OCI-LY1 (cell line): ENCODE measurements at regions not wholly inside any gene's neighbourhood (a gene's known extent, or its start where the extent isn't known, plus 50 kb on each side); places are given as distances from the start of the nearest gene placed in this dataset.

Experiments used
- H2AFZ ChIP-seq: fragments of 200-600 bp; sonication (generic), shearing (Covaris generic); 2 replicates; pipeline ENCODE4 v1.6.0; 2014; ENCODE audit warnings: antibody characterized with exemption, mild to moderate bottlenecking, low read length
- H3F3A ChIP-seq: fragments of 200-600 bp; sonication (generic), shearing (Covaris generic); 2 replicates; pipeline ENCODE4 v1.6.0; 2014; ENCODE audit warnings: mild to moderate bottlenecking, antibody characterized with exemption, low read length, moderate library complexity; ENCODE audit not compliant: insufficient read depth
- H3K27ac ChIP-seq: fragments of 200-600 bp; sonication (generic); 2 replicates; pipeline ENCODE4 v1.5.1; 2014; ENCODE audit warnings: low read length, mixed run types, mild to moderate bottlenecking, low read depth; ENCODE audit not compliant: poor library complexity, severe bottlenecking
- H3K27me3 ChIP-seq: fragments of 200-600 bp; sonication (generic); 2 replicates; pipeline ENCODE4 v1.6.0; 2014; ENCODE audit warnings: antibody characterized with exemption, mild to moderate bottlenecking, low read length, moderate library complexity; ENCODE audit not compliant: insufficient read depth
- H3K36me3 ChIP-seq: fragments of 200-600 bp; sonication (generic); 2 replicates; pipeline ENCODE4 v1.6.1; 2014; ENCODE audit warnings: mild to moderate bottlenecking, antibody characterized with exemption, low read length, moderate library complexity, mixed read lengths; ENCODE audit not compliant: insufficient read depth
- H3K4me1 ChIP-seq: fragments of 200-600 bp; sonication (generic); 2 replicates; pipeline ENCODE4 v1.5.1; 2014; ENCODE audit warnings: mild to moderate bottlenecking, low read length, moderate library complexity; ENCODE audit not compliant: insufficient read depth, severe bottlenecking
- H3K4me2 ChIP-seq: fragments of 200-600 bp; sonication (generic), shearing (Covaris generic); 2 replicates; pipeline ENCODE4 v1.6.1; 2014; ENCODE audit warnings: low read length
- H3K4me3 ChIP-seq: fragments of 200-600 bp; sonication (generic); 2 replicates; pipeline ENCODE4 v1.5.1; 2014; ENCODE audit warnings: low read length, low read depth, mild to moderate bottlenecking, mixed read lengths; ENCODE audit not compliant: poor library complexity, severe bottlenecking
- H3K79me2 ChIP-seq: fragments of 200-600 bp; shearing (Covaris generic); 2 replicates; pipeline ENCODE4 v1.6.1; 2016; ENCODE audit warnings: mixed run types, low read length, mixed read lengths; ENCODE audit not compliant: insufficient read depth
- H3K9ac ChIP-seq: fragments of 200-600 bp; sonication (generic), shearing (Covaris generic); 2 replicates; pipeline ENCODE4 v1.6.1; 2014; ENCODE audit warnings: mild to moderate bottlenecking, low read length, mixed read lengths
- H3K9me2 ChIP-seq: fragments of 200-600 bp; sonication (generic), shearing (Covaris generic); 2 replicates; pipeline ENCODE4 v1.6.1; 2014; ENCODE audit warnings: low read depth, mild to moderate bottlenecking, low read length, mixed read lengths
- H3K9me3 ChIP-seq: fragments of 200-600 bp; shearing (Covaris generic); 2 replicates; pipeline ENCODE4 v1.6.1; 2014; ENCODE audit warnings: low read length, mixed read lengths
- H4K20me1 ChIP-seq: fragments of 200-600 bp; sonication (generic), shearing (Covaris generic); 2 replicates; pipeline ENCODE4 v1.6.0; 2016; ENCODE audit warnings: mild to moderate bottlenecking, low read length; ENCODE audit not compliant: insufficient read depth
- EZH2 ChIP-seq: fragments of 200-600 bp; sonication (generic), shearing (Covaris generic); IDR thresholded peaks from 2 replicates; pipeline ENCODE4 v1.8.0; 2017; ENCODE audit warnings: borderline replicate concordance, mixed run types, mild to moderate bottlenecking, antibody characterized with exemption, low read length, moderate library complexity, mixed read lengths
- TF ChIP-seq, protein P1 (sequence below): fragments of 200-600 bp; sonication (generic), shearing (Covaris generic); IDR thresholded peaks from 2 replicates; pipeline ENCODE4 v1.5.1; 2017; ENCODE audit warnings: mild to moderate bottlenecking, antibody characterized with exemption, low read length, moderate library complexity, mixed read lengths

DNA sequence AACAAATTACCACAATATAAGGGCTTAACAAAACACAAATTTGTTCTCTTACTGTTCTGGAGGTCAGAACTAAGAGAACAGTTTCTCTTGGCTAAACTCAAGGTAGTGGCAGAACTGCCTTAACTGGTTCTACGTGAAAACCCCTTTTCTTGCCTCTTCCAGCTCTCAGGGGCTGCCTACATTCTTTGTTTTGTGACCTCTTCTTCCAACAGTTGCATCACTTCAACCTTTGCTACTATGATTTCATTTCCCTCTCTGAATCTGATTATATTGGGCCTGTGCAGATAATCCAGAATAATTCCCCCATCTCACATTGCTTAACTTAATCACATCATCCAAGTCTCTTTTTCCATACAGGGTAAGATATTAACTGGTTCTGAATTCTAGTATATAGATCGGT is 624.6 kb downstream of the ZPLD1 start:
- no peaks in the 10 kb centered on the region for H3K4me1 ChIP-seq
- no peak overlapping the region for H3K27ac ChIP-seq
- H3K9me3 ChIP-seq: no peaks in the 10 kb centered on the region
- H4K20me1 ChIP-seq: no peaks in the 10 kb centered on the region
- no peak overlapping the region for H3K9ac ChIP-seq
- H2AFZ ChIP-seq: no peak overlapping the region
- H3K9me2 ChIP-seq: no peaks in the 10 kb centered on the region
- H3K27me3 ChIP-seq: no peaks in the 10 kb centered on the region
- no peaks in the 10 kb centered on the region for H3K79me2 ChIP-seq
- no peaks in the 10 kb centered on the region for H3K36me3 ChIP-seq
- no peak for TF ChIP-seq EZH2
- TF ChIP-seq, protein P1, sequence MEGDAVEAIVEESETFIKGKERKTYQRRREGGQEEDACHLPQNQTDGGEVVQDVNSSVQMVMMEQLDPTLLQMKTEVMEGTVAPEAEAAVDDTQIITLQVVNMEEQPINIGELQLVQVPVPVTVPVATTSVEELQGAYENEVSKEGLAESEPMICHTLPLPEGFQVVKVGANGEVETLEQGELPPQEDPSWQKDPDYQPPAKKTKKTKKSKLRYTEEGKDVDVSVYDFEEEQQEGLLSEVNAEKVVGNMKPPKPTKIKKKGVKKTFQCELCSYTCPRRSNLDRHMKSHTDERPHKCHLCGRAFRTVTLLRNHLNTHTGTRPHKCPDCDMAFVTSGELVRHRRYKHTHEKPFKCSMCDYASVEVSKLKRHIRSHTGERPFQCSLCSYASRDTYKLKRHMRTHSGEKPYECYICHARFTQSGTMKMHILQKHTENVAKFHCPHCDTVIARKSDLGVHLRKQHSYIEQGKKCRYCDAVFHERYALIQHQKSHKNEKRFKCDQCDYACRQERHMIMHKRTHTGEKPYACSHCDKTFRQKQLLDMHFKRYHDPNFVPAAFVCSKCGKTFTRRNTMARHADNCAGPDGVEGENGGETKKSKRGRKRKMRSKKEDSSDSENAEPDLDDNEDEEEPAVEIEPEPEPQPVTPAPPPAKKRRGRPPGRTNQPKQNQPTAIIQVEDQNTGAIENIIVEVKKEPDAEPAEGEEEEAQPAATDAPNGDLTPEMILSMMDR: no peak
- no peak overlapping the region for H3K4me2 ChIP-seq
- H3F3A ChIP-seq: no peaks in the 10 kb centered on the region
- H3K4me3 ChIP-seq: no peak overlapping the region

DNA sequence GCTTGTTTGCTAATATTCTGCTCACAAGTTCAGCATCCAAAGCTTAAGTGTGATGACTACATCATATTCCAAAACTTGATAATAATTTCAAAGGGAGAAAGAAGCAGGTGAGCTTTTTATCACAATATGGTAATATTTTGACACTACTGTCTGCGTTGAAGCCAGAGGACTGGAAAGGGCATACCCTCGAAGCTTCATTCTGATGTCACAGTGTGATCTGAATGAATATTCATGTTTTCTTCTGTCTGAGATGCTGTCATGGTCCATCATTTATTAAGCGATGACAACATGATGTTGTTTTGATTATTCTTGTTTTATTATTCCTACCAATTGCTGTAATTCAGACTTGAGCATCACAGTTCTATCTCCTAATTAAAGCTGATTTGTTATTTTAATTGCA is 625.4 kb downstream of the ZPLD1 start:
- no peaks in the 10 kb centered on the region for H4K20me1 ChIP-seq
- no peak overlapping the region for H3K27ac ChIP-seq
- H3K4me3 ChIP-seq: no peak overlapping the region
- no peak overlapping the region for H3K9ac ChIP-seq
- H3K9me3 ChIP-seq: no peaks in the 10 kb centered on the region
- TF ChIP-seq EZH2: no peak
- TF ChIP-seq, protein P1: no peak
- no peak overlapping the region for H2AFZ ChIP-seq
- no peaks in the 10 kb centered on the region for H3K4me1 ChIP-seq
- H3K36me3 ChIP-seq: no peaks in the 10 kb centered on the region
- no peaks in the 10 kb centered on the region for H3K27me3 ChIP-seq
- no peaks in the 10 kb centered on the region for H3F3A ChIP-seq
- no peak overlapping the region for H3K4me2 ChIP-seq
- H3K9me2 ChIP-seq: no peaks in the 10 kb centered on the region
- no peaks in the 10 kb centered on the region for H3K79me2 ChIP-seq

DNA sequence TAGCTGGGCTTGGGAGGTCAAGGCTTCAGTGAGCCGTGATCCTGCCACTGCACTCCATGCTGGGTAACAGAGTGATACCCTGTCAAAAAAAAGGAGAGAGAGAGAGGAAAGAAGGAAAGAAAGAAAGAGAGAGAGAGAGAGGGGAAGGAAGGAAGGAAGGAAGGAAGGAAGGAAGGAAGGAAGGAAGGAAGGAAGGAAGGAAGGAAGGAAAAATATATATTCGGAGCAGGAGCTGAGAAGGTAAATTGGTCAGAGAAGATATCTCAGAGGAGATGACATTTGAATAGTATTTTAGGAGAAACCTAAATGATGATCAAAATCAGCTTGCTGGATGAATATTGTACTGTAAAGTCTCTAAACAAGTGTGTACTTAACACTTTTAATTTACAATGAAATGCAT is 633.1 kb downstream of the ZPLD1 start:
- Histone ChIP-seq H3K4me2 (no peak overlapping the region), H4K20me1 (no peaks in the 10 kb centered on the region), H3K9ac (no peak overlapping the region), H2AFZ (no peak overlapping the region), H3K36me3 (no peaks in the 10 kb centered on the region), H3K4me3 (no peak overlapping the region), H3K9me2 (no peaks in the 10 kb centered on the region), H3F3A (no peaks in the 10 kb centered on the region), H3K79me2 (no peaks in the 10 kb centered on the region), H3K27ac (no peak overlapping the region), H3K27me3 (no peaks in the 10 kb centered on the region), H3K4me1 (no peaks in the 10 kb centered on the region), H3K9me3 (no peaks in the 10 kb centered on the region)
- TF ChIP-seq EZH2: no peak
- TF ChIP-seq, protein P1: no peak
